ENCODE measurements at regions not wholly inside any gene's neighbourhood (a gene's known extent, or its start where the extent isn't known, plus 50 kb on each side); places are given as distances from the start of the nearest gene placed in this dataset.

DNA sequence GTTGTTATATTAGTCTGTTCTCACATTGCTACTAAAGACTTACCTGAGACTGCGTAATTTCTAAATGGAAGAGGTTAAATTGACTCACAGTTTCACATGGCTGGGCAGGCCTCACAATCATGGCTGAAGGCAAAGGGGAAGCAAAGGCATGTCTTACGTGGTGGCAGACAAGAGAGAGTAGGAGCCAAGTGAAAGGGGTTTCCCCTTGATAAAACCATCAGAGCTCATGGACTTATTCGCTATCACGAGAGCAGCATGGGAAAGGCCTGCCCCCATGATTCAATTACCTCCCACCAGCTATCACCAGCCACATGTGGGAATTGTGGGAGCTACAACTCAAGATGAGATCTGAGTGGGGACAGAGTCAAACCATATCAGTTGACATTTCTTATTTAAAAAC is 374.5 kb upstream of the RORB start:
- no peak for DNase-seq

GRCh38 chr9:74125941-74126340 is 371.2 kb upstream of the RORB start:
- no peak for TF ChIP-seq CTCF (IDR thresholded peaks at IDR 0.05)
- no peak for TF ChIP-seq POLR2A (IDR thresholded peaks at IDR 0.05)
- intact Hi-C loops (cut with DNase I; ENCODE audit: low total_unique reads) = no loop called here

More for the DNA sequence above, 374.5 kb upstream of the RORB start:
- 86 to 87% methylated on average over 4 of the region's 4 CpGs for WGBS, 2 donors
- Histone ChIP-seq H3K9me3 (no peaks in the 10 kb centered on the region), H3K27ac (no peak overlapping the region), H3K4me1 (no peaks in the 10 kb centered on the region), H3K4me3 (no peak overlapping the region), H3K27me3 (no peaks in the 10 kb centered on the region), H3K36me3 (ENCODE audit: low read depth, missing control alignments) (no peaks in the 10 kb centered on the region)
- TF ChIP-seq CTCF (IDR thresholded peaks at IDR 0.05) = no peak
- no peak for TF ChIP-seq POLR2A (IDR thresholded peaks at IDR 0.05)
- intact Hi-C loops (cut with DNase I; ENCODE audit: low total_unique reads) = no loop called here

GRCh38 chr9:74132986-74133385 is 364.1 kb upstream of the RORB start:
- intact Hi-C loops (cut with DNase I; ENCODE audit: low total_unique reads) = no loop called here
- Histone ChIP-seq H3K9me3 (no peaks in the 10 kb centered on the region), H3K27me3 (no peaks in the 10 kb centered on the region), H3K27ac (no peak overlapping the region), H3K36me3 (ENCODE audit: low read depth, missing control alignments) (no peaks in the 10 kb centered on the region), H3K4me3 (no peak overlapping the region), H3K4me1 (no peaks in the 10 kb centered on the region)
- TF ChIP-seq CTCF (IDR thresholded peaks at IDR 0.05) (no peak), POLR2A (IDR thresholded peaks at IDR 0.05) (no peak)
- DNase-seq = no peak
- WGBS, 2 donors = 62 to 70% methylated on average over 7 of the region's 7 CpGs

More at GRCh38 chr9:74125941-74126340, 371.2 kb upstream of the RORB start:
- Histone ChIP-seq H3K9me3 (no peaks in the 10 kb centered on the region), H3K4me1 (no peaks in the 10 kb centered on the region), H3K27me3 (no peaks in the 10 kb centered on the region), H3K27ac (no peak overlapping the region), H3K36me3 (ENCODE audit: low read depth, missing control alignments) (no peaks in the 10 kb centered on the region), H3K4me3 (no peak overlapping the region)
- no peak for DNase-seq
- 67% methylated on average over 5 of the region's 5 CpGs for WGBS, 2 donors

DNA sequence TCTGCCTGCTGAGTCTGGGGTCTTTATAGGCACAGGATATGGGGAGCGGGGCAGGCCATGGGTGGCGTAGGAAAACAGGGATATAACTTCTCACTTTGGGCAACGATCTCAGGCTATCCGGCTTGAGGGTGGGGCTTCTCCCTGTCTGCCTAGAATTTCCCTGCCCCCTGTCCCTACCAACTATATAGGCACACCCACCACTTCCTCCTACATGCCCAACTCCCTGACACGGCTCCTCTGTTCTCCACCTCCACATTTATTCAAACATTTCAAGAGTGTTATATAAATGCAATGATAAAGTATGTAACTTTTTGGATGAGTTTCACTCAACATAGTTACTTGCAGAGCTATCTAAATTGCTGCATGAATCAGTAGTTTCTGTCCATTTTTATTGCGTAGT is 363.2 kb upstream of the RORB start:
- Histone ChIP-seq H3K9me3 (no peaks in the 10 kb centered on the region), H3K4me3 (no peak overlapping the region), H3K4me1 (no peaks in the 10 kb centered on the region), H3K27me3 (no peaks in the 10 kb centered on the region), H3K36me3 (ENCODE audit: low read depth, missing control alignments) (no peaks in the 10 kb centered on the region), H3K27ac (no peak overlapping the region)
- DNase-seq = no peak
- WGBS, 2 donors = 84 to 88% methylated on average over 5 to 6 of the region's 6 CpGs
- intact Hi-C loops (cut with DNase I; ENCODE audit: low total_unique reads) = no loop called here
- TF ChIP-seq POLR2A (IDR thresholded peaks at IDR 0.05) = no peak
- no peak for TF ChIP-seq CTCF (IDR thresholded peaks at IDR 0.05)

- no peak for DNase-seq
- H3K27me3 ChIP-seq = no peaks in the 10 kb centered on the region
- no peaks in the 10 kb centered on the region for H3K4me1 ChIP-seq
- no peaks in the 10 kb centered on the region for H3K9me3 ChIP-seq
- no peaks in the 10 kb centered on the region for H3K36me3 ChIP-seq (ENCODE audit: low read depth, missing control alignments)
- 92 to 94% methylated on average over 2 of the region's 2 CpGs for WGBS, 2 donors
- TF ChIP-seq POLR2A (IDR thresholded peaks at IDR 0.05) = no peak
- TF ChIP-seq CTCF (IDR thresholded peaks at IDR 0.05) = no peak
- intact Hi-C loops (cut with DNase I; ENCODE audit: low total_unique reads) = no loop called here
- no peak overlapping the region for H3K4me3 ChIP-seq
- no peak overlapping the region for H3K27ac ChIP-seq
Measured at GRCh38 chr9:74138182-74138581, 359.0 kb upstream of the RORB start.

Data from testis (tissue), 2 donors.